Stomach smooth muscle (tissue), 2 donors: ENCODE measurements at regions not wholly inside any gene's neighbourhood (a gene's known extent, or its start where the extent isn't known, plus 50 kb on each side); places are given as distances from the start of the nearest gene placed in this dataset.

Experiments
- H3K27ac ChIP-seq: one replicate; pipeline ENCODE4 v1.7.0; 2013; ENCODE audit warnings: mild to moderate bottlenecking, low read length, inconsistent platforms
- H3K27me3 ChIP-seq, 2 donors: one replicate each; pipeline ENCODE4 v1.7.0; 2013; ENCODE audit warnings: low read length in 2 of 2; ENCODE audit not compliant: insufficient read depth in 2 of 2, control insufficient read depth in 1 of 2
- H3K36me3 ChIP-seq, 2 donors: one replicate each; pipeline ENCODE4 v1.7.0; 2013; ENCODE audit warnings: low read length in 2 of 2; ENCODE audit not compliant: control insufficient read depth in 2 of 2, insufficient read depth in 2 of 2
- H3K4me1 ChIP-seq: one replicate; pipeline ENCODE4 v1.7.0; 2013; ENCODE audit warnings: low read length; ENCODE audit not compliant: control insufficient read depth, insufficient read depth
- H3K4me3 ChIP-seq, 2 donors: one replicate each; pipeline ENCODE4 v1.7.0; 2013; ENCODE audit warnings: low read length in 2 of 2
- H3K9ac ChIP-seq, 2 donors: one replicate each; pipeline ENCODE4 v1.7.0; 2013; ENCODE audit warnings: low read length in 2 of 2, mild to moderate bottlenecking in 1 of 2
- H3K9me3 ChIP-seq, 2 donors: one replicate each; pipeline ENCODE4 v1.7.0; 2013; ENCODE audit warnings: low read length in 2 of 2; ENCODE audit not compliant: control insufficient read depth in 2 of 2
- donor health status: healthy.
- donor health status: Pancreatic carcinoma.

DNA sequence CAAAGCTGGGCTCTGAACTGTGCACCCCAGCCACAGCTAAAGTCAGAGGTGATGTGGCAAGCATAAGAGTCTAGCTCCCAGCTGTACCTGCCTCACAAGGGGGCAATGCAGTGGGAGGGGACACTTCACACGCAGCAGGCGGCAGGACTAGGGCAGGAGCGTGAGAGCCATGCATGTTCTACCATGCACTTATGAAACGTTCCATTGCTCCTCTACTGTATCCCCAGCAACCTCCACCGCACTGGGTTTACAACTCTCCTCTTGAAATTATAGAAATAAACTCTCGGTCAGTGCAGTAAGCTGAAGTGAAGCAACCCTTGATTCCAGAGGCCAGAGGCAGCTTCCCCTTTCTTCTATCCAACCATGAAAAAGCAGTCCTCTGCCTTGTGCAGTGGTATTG lies 298.6 kb upstream of the STT3B start:
- no peak overlapping the region for H3K27ac ChIP-seq
- H3K4me1 ChIP-seq, result no peaks in the 10 kb centered on the region
- no peak overlapping the region for H3K9ac ChIP-seq
- H3K36me3 ChIP-seq, result no peaks in the 10 kb centered on the region
- peaks cover 0 to 6% of the 10 kb centered on the region in 2 donors for H3K27me3 ChIP-seq
- no peaks in the 10 kb centered on the region for H3K9me3 ChIP-seq
- no peak overlapping the region for H3K4me3 ChIP-seq

DNA sequence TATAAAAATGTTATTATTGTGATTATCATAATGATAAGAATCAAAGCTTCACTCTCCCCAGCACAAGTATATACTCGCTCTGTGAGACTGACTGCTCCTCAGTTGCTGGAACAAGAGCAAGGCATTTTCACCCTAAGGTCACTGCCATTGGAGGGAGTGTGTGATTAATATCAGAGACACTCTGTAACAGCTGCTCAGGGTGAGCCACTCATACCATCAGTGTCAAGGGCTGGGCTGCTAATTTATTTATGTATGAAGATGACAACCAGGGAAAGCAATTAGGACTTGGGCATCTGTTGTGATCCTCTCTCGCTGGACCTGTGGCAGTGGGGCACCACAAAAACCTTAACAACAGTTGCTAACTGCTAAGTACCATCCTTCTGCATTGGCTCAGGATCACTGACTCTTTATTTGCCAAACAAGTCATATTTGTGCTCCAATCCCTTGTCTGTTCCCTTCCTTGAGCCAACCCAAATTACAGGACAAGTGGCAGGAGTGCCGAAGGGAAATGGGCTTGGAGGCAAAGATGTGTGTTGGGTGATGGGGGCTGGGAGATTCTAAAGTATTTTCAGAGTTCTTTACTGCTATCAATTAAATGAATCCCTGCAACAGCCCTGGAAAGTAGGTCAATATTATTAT lies 297.5 kb upstream of the STT3B start:
- H3K27ac ChIP-seq, result no peak overlapping the region
- H3K9me3 ChIP-seq, result no peaks in the 10 kb centered on the region
- no peak overlapping the region for H3K4me3 ChIP-seq
- no peak overlapping the region for H3K9ac ChIP-seq
- peaks cover 0 to 6% of the 10 kb centered on the region in 2 donors for H3K27me3 ChIP-seq
- H3K4me1 ChIP-seq, result no peaks in the 10 kb centered on the region
- no peaks in the 10 kb centered on the region for H3K36me3 ChIP-seq

DNA sequence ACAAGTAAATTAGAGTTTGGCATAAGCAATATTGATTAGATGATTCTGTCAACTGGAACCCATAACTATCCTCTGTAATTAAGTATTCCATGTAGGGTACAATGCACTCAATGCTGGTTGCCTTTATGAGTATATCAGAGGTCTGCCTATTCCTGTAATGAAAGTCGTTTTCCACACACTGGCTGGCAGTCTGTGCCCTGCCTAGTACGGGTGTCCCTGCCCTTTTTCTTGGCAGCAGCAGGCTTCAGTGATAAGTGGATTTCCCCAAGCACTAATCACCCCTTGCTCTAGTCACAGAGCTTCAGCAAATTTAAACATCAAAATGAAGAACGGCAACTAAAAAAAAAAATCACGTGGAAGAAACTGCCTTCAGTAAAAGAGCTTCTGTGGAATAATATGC lies 294.8 kb upstream of the STT3B start:
- no peaks in the 10 kb centered on the region for H3K36me3 ChIP-seq
- no peak overlapping the region for H3K4me3 ChIP-seq
- H3K4me1 ChIP-seq, result no peaks in the 10 kb centered on the region
- no peak overlapping the region for H3K27ac ChIP-seq
- no peaks in the 10 kb centered on the region for H3K9me3 ChIP-seq
- H3K9ac ChIP-seq, result no peak overlapping the region
- peaks cover 0 to 6% of the 10 kb centered on the region in 2 donors for H3K27me3 ChIP-seq

DNA sequence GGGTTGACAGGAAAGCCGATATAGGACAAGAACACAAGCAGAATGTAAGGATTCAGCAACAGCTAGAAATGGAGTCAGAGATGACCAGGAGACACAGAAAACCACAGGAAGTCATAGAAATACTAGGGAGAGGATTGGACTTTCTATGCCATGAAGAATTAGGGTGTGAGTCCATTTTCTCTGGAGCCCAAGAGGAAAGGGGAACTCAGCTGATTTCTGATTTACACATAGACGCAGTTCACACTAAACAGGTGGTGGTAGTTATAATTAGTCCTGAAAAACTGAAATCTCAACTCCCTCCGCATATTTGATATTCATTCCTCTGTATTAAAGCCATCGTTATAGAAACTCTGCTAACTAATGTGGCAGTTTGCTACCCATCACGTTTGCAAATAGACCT lies 292.7 kb upstream of the STT3B start:
- H3K36me3 ChIP-seq, result no peaks in the 10 kb centered on the region
- no peaks in the 10 kb centered on the region for H3K9me3 ChIP-seq
- no peak overlapping the region for H3K27ac ChIP-seq
- no peaks in the 10 kb centered on the region for H3K4me1 ChIP-seq
- no peak overlapping the region for H3K9ac ChIP-seq
- H3K4me3 ChIP-seq, result no peak overlapping the region
- peaks cover 0 to 6% of the 10 kb centered on the region in 2 donors for H3K27me3 ChIP-seq

DNA sequence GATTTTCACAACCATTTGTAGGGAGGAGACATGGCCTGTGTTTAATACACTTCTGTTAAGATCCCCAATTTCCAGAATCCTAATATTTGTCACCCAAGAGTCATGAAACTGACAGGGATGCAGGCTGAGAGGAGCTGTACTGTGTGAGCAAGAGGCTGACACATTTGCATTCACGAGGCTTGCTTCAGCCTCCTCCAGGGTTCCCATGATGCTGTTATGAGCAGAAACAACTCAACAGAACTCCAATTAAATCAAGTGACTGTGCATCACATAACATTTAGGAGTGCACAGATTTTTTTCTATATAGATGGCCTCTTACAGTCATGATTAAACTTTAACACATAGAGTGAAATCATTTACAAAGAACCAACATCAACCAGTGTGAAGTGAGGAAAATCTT lies 292.3 kb upstream of the STT3B start:
- Histone ChIP-seq H3K27me3 (peaks cover 0 to 6% of the 10 kb centered on the region in 2 donors), H3K27ac (no peak overlapping the region), H3K9me3 (no peaks in the 10 kb centered on the region), H3K4me1 (no peaks in the 10 kb centered on the region), H3K4me3 (no peak overlapping the region), H3K36me3 (no peaks in the 10 kb centered on the region), H3K9ac (no peak overlapping the region)

DNA sequence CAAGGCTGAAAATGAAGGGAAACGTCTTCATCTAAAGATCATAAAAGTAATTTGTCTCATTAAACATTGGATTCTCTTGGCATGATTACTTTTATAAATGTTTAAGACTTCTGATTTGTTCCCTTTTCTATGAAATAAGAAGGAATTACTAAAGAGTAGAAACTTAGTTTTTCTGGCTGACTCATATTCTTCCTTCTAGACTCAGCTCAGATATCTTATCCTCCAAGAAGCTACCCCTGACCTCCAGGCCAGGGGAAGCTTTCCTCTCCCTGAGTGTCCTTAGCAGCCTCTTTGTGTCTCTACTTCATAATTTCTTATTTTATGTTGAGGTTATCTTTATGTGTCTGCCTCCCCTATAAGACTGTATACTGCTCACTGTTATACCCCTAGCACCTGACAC lies 291.9 kb upstream of the STT3B start:
- Histone ChIP-seq H3K36me3 (no peaks in the 10 kb centered on the region), H3K9ac (no peak overlapping the region), H3K4me1 (no peaks in the 10 kb centered on the region), H3K4me3 (no peak overlapping the region), H3K27ac (no peak overlapping the region), H3K27me3 (peaks cover 0 to 4% of the 10 kb centered on the region in 2 donors), H3K9me3 (no peaks in the 10 kb centered on the region)

DNA sequence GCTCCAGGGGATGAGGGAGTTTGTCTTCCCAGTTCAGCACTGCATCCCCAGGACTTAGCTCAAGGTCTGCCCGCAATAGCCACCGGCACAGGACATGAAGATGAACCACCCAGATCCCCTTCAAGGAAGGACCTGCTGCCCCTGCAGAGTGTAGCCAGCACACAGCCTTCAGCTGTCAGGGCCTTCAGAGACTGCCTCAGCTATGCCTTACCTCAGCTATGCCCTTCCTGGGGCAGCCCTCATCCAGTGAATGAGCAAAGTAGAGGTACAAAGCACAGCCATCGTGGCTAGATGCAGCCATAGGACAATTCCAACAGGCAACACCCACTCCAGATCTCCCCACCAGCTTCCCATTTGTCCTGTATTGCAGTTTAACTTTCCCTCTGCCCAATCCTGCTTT lies 291.2 kb upstream of the STT3B start:
- no peaks in the 10 kb centered on the region for H3K27me3 ChIP-seq
- no peaks in the 10 kb centered on the region for H3K9me3 ChIP-seq
- H3K36me3 ChIP-seq, result no peaks in the 10 kb centered on the region
- H3K27ac ChIP-seq, result no peak overlapping the region
- no peak overlapping the region for H3K4me3 ChIP-seq
- no peaks in the 10 kb centered on the region for H3K4me1 ChIP-seq
- no peak overlapping the region for H3K9ac ChIP-seq

DNA sequence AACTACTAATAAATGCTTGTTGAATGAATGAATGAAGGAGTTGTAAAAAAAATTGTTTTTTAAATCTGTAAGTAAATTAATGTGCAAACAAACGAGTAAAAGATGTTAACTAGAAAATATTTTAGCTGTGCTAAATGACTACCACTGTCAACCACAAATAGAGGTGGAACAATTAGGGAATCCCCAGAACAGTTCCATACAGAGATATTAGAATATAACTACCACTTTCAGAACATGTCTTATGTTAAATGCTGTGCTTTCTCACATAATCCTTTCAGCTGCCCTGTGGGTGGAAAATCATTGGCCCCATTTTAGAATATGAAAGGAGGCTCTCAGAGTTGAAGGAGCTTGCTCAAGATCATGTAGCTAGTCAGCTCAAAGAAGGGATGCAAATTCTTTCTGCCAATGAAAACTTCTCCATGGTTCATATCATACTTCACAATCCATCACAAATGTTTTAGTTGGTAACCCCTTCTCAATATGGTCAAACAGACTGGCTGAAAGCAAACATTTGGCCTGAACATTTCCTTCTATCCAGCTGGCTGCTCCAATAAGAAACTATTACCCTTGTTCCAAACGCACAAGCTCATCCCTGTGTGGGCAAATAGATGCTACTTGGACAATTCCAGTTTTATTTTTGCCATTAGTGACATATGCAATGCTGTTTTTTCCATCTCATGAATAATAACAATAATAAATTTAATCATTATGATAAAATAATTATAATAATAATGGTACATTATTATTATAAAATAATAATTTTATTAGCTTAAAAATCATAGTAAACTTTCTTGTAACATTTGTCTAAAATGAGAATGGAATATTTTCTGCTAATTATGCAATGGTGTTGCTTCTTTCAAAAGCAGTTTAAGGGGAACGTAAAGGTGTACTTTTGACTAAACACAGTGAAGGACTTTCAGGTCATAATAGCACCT lies 290.4 kb upstream of the STT3B start:
- Histone ChIP-seq H3K9ac (no peak overlapping the region), H3K36me3 (no peaks in the 10 kb centered on the region), H3K9me3 (no peaks in the 10 kb centered on the region), H3K27ac (no peak overlapping the region), H3K27me3 (no peaks in the 10 kb centered on the region), H3K4me3 (no peak overlapping the region), H3K4me1 (no peaks in the 10 kb centered on the region)

DNA sequence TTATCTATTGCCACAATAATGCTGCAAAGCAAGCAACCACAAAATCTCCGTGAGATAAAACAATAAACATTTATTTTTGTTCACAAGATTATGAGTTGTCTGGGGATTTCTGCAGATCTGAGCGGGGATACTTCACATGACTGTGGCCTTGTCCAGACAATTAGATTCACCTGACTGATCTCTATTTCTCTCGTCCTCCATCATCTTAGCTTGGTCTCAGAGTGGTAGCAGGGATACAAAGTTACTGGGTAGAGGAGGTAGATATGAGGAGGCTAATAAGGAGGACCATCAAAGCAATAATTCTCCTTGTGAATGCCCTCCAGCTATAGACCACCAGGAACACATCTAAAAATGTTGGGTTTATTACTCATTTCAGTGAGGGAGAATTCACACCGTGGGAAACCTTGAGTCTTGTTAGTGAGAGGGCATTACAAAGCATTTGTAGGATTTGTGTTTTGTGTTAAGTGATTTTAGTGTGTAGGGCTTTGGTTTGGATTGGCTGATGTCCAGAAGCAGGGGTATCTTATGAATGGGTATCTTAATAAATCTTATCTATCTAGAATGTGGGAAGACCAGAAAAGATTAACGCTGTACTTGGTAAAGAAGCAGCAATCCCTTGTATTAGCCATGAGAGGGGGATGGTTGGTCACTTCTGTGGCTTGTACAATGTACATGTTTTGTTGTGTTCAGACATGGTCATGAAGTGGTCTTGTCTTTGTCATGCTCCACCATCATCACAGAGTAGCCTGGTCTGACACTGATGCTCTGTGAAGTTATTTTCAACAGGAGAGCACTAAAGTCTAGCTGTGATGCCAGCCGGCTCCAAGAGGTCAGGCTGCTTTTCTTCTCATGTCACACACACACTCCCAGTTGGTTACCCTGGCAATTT lies 287.6 kb upstream of the STT3B start:
- Histone ChIP-seq H3K27me3 (no peaks in the 10 kb centered on the region), H3K4me1 (no peaks in the 10 kb centered on the region), H3K9me3 (no peaks in the 10 kb centered on the region), H3K9ac (no peak overlapping the region), H3K4me3 (no peak overlapping the region), H3K27ac (no peak overlapping the region), H3K36me3 (no peaks in the 10 kb centered on the region)

DNA sequence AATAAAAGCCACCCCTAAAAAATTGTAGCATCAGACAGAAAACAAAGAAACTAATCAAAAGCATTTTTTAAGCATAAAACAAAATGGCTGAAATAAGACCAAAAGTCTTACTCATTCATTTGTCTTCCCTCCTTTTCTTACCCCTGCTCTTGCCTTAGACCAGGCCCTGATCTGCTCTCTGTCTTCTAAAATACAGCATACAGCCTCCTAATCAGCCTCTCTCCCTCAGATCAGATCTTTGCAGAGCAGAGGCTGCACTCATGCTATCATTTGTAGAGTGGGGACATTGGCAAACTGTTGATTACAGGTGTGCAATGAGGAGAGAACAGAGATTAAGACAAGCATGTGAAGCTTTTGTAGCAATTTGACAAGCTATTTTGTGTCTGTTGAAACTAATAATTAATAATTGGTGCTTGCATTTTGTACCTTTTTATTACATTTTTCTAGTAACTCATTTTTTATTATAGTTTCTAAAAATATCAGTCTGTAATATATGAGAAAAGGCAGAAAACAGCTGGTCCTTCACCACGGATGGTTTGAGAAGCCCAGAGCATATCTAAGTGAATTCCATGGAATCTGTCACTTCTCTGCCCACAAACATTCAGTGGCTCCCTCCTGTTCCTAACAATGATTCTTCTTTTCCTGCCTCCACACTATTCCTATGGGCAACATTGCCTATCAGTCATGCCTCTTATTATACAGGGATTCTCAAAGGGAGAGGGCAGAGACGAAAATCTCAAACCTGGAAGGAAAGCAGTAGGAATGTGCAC lies 286.2 kb upstream of the STT3B start:
- H3K36me3 ChIP-seq, result no peaks in the 10 kb centered on the region
- H3K27ac ChIP-seq, result no peak overlapping the region
- no peak overlapping the region for H3K9ac ChIP-seq
- H3K4me3 ChIP-seq, result no peak overlapping the region
- no peaks in the 10 kb centered on the region for H3K27me3 ChIP-seq
- H3K9me3 ChIP-seq, result no peaks in the 10 kb centered on the region
- no peaks in the 10 kb centered on the region for H3K4me1 ChIP-seq
